D721Med (cell line): ENCODE measurements at regions not wholly inside any gene's neighbourhood (a gene's known extent, or its start where the extent isn't known, plus 50 kb on each side); places are given as distances from the start of the nearest gene placed in this dataset.

Experiments used
- DNase-seq: peaks from one replicate; pipeline ENCODE4 v3.0.0; 2011; ENCODE audit warnings: low spot score; ENCODE audit not compliant: insufficient read length
- FAIRE-seq: peaks from 2 replicates; lab custom pipeline; 2011; peaks lifted over from hg19 to GRCh38; lab: Jason Lieb, UNC
- TF ChIP-seq, protein P1 (sequence below): IDR thresholded peaks from 2 replicates; pipeline ENCODE4 v1.5.1; 2012; ENCODE audit warnings: mild to moderate bottlenecking, control low read depth; ENCODE audit not compliant: insufficient read depth; ENCODE audit errors: missing control alignments

DNA sequence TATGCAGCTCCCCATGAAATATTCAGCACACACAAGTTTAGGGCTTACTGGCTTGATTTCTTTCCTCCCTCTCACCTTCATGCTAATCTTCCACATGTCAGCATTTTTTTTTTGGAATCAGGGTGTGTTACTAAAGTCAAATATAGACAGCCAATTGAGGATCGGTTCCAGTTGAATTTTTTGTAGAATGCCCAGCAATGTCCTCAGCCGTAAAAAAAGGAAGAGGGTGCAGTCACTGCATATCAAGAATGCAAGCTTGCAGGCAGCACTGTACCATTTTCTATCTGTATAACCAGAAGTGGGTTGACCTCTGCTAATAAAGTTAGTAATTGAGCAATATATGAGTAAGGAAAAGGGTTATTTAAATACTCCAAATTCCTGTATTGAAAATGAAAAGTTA lies 51.4 kb upstream of the CHMP2B start:
- no peak for FAIRE-seq
- TF ChIP-seq, protein P1, sequence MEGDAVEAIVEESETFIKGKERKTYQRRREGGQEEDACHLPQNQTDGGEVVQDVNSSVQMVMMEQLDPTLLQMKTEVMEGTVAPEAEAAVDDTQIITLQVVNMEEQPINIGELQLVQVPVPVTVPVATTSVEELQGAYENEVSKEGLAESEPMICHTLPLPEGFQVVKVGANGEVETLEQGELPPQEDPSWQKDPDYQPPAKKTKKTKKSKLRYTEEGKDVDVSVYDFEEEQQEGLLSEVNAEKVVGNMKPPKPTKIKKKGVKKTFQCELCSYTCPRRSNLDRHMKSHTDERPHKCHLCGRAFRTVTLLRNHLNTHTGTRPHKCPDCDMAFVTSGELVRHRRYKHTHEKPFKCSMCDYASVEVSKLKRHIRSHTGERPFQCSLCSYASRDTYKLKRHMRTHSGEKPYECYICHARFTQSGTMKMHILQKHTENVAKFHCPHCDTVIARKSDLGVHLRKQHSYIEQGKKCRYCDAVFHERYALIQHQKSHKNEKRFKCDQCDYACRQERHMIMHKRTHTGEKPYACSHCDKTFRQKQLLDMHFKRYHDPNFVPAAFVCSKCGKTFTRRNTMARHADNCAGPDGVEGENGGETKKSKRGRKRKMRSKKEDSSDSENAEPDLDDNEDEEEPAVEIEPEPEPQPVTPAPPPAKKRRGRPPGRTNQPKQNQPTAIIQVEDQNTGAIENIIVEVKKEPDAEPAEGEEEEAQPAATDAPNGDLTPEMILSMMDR: no peak
- DNase-seq: no peak

DNA sequence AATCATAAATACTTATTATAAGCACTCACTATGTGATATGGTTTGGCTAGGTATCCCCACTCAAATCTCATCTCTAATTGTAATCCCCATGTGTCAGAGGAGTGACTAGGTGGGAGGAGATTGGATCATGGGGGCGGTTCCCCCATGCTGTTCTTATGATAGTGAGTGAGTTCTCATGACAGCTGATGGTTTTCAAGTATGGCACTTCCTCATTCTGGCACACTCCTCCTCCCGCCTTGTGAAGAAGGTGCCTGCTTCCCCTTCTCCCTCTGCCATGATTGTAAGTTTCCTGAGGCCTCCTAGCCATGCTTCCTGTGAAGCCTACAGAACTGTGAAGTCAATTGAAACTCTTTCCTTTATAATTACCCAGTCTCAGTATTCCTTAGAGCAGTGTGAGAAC lies 53.3 kb upstream of the CHMP2B start:
- TF ChIP-seq, protein P1: no peak
- DNase-seq: no peak
- FAIRE-seq: no peak

DNA sequence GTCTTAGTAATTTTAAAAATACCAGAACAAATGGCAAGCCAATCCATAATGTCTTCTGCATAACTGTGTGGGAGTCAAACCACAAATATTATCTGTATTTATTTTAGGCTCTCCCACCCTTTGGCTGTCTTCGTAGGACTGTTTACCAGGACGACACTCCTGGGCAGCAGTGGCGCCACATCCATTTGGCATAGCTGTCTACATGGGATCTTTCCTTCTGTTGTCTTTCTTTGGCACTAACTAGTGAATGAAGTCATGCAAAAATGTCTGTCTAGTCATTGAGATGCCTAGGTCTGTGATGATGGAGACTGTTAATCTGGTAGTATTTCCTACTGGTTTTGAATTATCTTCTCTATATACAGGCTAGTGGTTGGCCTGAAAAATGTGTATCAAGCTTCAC lies 54.0 kb upstream of the CHMP2B start:
- TF ChIP-seq, protein P1: no peak
- FAIRE-seq (peak; percentile 25), DNase-seq (no peak)

DNA sequence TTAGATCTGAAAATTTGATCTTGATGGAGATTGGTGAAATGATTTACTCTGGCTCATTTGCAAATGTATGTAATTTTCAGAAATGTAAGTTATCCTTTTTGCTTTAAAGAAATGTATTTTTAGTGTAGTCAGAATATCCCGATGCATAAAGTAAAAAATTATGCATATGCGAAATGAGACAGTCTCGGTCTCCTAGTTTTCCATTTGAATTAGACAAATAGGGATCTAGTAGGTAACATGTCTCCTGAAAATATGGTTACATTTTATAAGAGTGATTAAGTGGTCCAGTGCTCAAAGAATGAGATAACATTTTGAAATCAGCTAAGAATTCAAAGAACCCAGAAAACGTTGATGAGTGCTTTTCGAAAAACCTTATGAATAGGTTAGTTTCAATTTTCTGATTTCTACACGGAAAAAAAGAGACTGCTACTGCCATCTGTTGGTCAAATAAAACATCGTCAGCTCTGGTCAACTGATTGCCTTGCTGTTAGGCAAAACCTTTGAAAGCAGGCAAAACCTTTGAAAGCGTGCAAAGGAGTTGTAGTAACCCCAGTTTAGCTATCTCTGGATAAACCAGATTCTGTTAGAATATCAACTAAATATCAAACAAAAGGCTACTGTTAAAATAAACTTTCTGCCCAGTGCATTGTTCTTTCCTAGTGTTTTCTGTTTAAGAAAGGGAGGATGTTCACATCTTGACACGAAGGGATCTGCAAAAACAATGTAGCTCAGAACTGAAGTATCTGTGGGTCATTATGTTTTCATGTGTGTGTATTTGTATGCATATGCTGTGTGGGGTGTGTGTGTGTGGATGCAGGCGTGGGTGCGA lies 59.3 kb upstream of the CHMP2B start:
- DNase-seq (no peak), FAIRE-seq (peak; percentile 71)
- TF ChIP-seq, protein P1: peak; percentile 68

DNA sequence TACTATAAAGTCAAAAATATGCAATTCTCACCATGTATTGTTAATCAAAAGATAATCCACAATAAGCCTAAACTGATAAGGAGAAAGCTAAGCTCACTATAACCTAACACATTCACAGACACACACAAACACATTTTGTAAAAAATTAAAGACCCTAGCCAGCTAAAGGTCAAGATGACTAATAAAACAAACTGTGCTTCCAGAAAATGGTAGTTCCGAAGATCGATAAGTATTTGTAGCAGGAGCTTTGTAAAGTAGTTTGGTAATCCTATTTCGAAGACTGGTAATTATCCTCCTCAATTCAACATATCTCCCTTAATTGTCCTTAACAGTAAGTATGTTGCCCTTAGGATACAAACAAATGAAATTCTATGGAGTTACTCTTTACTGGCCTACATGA lies 62.9 kb upstream of the CHMP2B start:
- DNase-seq (no peak), FAIRE-seq (no peak)
- TF ChIP-seq, protein P1: no peak

DNA sequence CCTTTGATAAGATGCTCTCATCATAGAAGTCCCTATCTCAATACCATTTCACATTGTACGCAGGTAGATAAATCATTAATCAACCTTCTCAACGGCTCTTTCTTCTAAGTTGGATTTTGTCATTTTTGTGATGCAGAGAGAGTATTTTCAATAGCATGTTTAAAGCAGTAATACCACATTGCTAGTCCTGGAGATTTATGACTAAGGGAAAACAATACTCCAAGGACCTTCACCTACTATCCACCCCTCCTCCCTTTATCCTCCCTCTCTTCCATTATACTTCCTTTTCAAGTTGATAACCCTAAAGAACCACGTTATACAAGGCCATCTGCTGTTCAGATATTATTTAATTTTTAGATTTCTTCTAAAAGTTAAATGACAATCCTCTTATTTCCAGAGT lies 65.3 kb upstream of the CHMP2B start:
- FAIRE-seq (no peak), DNase-seq (no peak)
- TF ChIP-seq, protein P1: no peak

DNA sequence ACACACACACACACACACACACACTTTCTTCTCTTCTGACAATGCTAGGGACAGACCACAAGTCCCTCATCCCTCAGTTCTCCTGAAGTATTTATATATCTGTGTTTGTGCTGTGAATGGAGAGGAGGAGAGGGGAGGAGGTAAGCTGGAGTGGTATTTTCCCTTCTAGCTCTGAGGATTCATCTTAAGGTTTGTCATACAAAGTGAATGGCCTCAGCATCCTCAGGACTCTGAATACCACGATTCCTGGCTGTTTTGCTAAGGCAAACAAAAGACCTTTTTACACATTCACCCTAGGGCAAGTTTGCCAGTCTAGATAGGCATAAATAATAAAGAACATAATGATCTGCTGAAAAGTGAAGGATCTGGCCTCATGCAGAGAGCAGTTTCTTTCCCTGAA lies 65.7 kb upstream of the CHMP2B start:
- TF ChIP-seq, protein P1: no peak
- no peak for DNase-seq
- FAIRE-seq: no peak
